ENCODE measurements at regions not wholly inside any gene's neighbourhood (a gene's known extent, or its start where the extent isn't known, plus 50 kb on each side); places are given as distances from the start of the nearest gene placed in this dataset.

- TF ChIP-seq RERE (CRISPR knock-in tag; IDR thresholded peaks at IDR 0.05; ENCODE audit: low read depth): no peak
- TF ChIP-seq ZNF619 (CRISPR knock-in tag; IDR thresholded peaks at IDR 0.05): no peak
- no peak for TF ChIP-seq KLF16 (CRISPR knock-in tag; IDR thresholded peaks at IDR 0.05)
Measured at GRCh38 chr1:218711001-218711400, 365.9 kb downstream of the TGFB2 start (continued).

DNA sequence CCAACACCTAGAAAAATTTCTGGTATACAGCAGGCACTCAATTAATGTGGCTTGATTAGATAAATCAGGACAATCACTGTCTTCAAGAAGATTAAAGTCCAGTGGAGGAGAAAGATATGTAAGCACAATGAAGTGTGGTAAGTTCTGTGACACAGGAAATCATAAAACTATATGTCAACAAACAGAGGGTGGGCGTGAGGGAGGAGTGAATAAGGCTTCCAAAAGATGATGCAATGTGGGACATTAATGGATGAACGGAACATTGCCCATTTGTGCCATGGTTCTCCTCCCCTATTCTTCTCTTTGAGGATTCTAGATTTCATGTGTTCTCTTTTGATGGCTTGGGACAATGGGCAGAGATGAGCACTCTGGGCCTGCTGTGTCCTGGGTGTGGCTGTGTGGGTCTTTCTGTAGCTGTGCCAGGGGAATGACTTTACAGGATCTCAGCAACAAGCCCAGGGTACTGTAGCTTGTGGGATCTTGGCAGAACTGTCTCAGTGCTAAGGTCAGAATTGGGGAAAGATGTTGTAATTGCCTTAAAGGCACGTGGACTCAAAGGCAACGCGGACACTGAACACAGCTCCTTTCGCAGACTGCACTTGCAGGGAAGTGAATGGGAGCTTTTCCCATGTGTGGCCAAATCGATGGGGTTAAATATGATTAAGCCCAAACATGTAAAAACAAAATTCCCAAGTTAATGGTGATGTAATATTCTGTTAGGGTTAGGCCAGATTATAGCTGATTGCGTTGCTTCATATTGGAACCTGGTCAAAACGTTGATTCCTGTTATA lies 366.9 kb downstream of the TGFB2 start:
- ATAC-seq: no peak
- WGBS (ENCODE audit: low lambda C conversion rate): 38% methylated on average over 9 of the region's 9 CpGs
- H3K9ac ChIP-seq (ENCODE audit: insufficient read depth, low read depth, low read length): no peak overlapping the region
- FAIRE-seq: no peak
- no TSS peak for BruUV-seq (replicated peaks)
- intact Hi-C loops (cut with micrococcal nuclease; ENCODE audit: unreplicated experiment) (no loop called here), in situ Hi-C loops (cut with HindIII; ENCODE audit: extremely low pct_ligation_motif_present, low pct_unique_long_range_greater_than_20kb) (no loop called here)
- no peak overlapping the region for H3K27ac ChIP-seq (ENCODE audit: extremely low read length, insufficient read depth, low read length)
- no peak for DNase-seq (ENCODE audit: low spot score)
- H3K9me3 ChIP-seq (ENCODE audit: low read length): no peaks in the 10 kb centered on the region
- CTCF ChIA-PET (ENCODE audit: low intra/inter-chr PET ratio, low total read pairs): no interaction called here
- no peaks in the 10 kb centered on the region for H4K20me1 ChIP-seq (ENCODE audit: insufficient read depth, low read length)
- no peak overlapping the region for H3K4me2 ChIP-seq (ENCODE audit: low read depth, low read length)
- no peaks in the 10 kb centered on the region for H3K4me1 ChIP-seq (ENCODE audit: insufficient read depth, low read length)
- H3K27me3 ChIP-seq (ENCODE audit: control insufficient read depth in 1 of 2, insufficient read depth in 2 of 2, low read length in 2 of 2): 0 out of 5 replicates have a peak, but pooled peaks cover 0 to 1% of the 10 kb centered on the region in 2 experiments
- H3K79me2 ChIP-seq (ENCODE audit: insufficient read depth, low read length): no peaks in the 10 kb centered on the region
- H3K4me3 ChIP-seq (replicated peaks in 1 of 3; ENCODE audit: insufficient read depth in 1 of 3, low read depth in 2 of 3, low read length in 3 of 3): no peak overlapping the region
- POLR2A ChIA-PET: no interaction called here
- no peaks in the 10 kb centered on the region for H3K36me3 ChIP-seq (replicated peaks in 1 of 2; ENCODE audit: control insufficient read depth in 1 of 2, insufficient read depth in 2 of 2, low read length in 2 of 2)
- H2AFZ ChIP-seq (ENCODE audit: low read length): no peak overlapping the region
- TF ChIP-seq, protein P1, sequence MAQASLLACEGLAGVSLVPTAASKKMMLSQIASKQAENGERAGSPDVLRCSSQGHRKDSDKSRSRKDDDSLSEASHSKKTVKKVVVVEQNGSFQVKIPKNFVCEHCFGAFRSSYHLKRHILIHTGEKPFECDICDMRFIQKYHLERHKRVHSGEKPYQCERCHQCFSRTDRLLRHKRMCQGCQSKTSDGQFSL (CRISPR knock-in tag; IDR thresholded peaks at IDR 0.05): no peak
- TF ChIP-seq, protein P2, sequence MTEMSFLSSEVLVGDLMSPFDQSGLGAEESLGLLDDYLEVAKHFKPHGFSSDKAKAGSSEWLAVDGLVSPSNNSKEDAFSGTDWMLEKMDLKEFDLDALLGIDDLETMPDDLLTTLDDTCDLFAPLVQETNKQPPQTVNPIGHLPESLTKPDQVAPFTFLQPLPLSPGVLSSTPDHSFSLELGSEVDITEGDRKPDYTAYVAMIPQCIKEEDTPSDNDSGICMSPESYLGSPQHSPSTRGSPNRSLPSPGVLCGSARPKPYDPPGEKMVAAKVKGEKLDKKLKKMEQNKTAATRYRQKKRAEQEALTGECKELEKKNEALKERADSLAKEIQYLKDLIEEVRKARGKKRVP (CRISPR knock-in tag; IDR thresholded peaks at IDR 0.05): peak in 1 of 2 experiments; percentile 35; a peak in 1 of 4 replicates
- no peak for TF ChIP-seq ZNF317 (CRISPR knock-in tag; IDR thresholded peaks at IDR 0.05)
- no peak for TF ChIP-seq ZNF615 (CRISPR knock-in tag; IDR thresholded peaks at IDR 0.05; ENCODE audit: borderline replicate concordance)

Measured in HepG2 (cell line).